ENCODE measurements at regions not wholly inside any gene's neighbourhood (a gene's known extent, or its start where the extent isn't known, plus 50 kb on each side); places are given as distances from the start of the nearest gene placed in this dataset.

DNA sequence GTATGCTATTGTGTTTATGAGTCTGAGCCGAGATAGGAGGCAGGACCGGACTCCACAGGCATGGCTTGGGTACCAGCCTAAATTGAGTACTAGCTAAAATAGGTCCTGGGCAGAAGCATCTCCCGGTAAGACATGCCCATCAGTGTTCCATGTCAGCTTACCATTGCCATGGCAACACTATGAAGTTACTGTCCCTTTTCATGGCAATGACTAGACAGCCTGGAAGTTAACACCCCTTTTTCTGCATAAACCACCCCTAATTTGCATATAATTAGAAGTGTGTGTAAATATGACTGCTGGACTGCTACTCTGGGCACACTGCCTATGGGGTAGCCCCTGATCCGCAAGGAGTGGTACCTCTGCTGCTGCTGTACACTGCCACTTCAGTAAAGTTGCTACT lies 1005.1 kb upstream of the FAM98A start:
- H3K4me3 ChIP-seq (ENCODE audit: low read length): no peak overlapping the region
- no peak for TF ChIP-seq ZNF274 (IDR thresholded peaks at IDR 0.05; ENCODE audit: low read depth, low read length)

DNA sequence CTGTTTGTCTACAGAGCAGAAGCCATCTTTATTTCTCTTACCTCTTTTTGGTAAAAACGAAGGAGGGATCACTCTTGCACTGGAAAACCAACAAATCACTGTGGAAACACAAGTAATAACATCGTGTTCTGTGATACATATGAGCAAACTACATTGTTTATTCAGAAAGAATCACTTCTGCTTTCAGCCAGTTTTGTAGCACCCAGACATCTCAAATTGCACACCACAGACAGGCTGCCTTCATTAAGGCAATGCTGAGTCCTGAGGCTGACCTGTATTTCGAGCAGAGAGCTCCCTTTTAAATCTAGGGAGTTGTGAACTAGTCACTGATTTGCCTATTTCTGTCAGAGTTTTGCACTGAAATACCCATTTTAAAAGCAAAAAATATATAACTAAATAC lies 1003.2 kb upstream of the FAM98A start:
- no peak overlapping the region for H3K4me3 ChIP-seq (ENCODE audit: low read length)

DNA sequence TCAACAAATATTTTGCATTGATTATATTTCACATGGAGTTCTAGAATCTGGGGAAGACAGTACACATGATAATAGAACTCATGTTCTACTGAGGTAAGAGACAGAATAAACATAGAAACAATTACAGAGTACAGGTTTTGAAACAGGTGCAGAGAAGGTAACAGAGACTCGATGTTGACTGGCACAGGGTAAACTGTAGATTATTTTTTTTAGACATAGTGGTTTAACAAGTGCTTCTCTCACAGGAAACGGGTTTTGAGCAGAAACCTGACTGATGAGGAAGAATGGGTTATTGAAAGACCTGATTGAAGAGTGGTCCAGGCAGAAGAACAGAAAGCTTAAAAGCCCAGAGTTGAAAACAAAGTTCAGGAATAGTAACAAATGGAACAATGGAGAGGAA lies 1002.5 kb upstream of the FAM98A start:
- TF ChIP-seq ZNF274 (IDR thresholded peaks at IDR 0.05; ENCODE audit: low read depth, low read length): no peak
- no peak overlapping the region for H3K4me3 ChIP-seq (ENCODE audit: low read length)

More for the DNA sequence above, 1003.2 kb upstream of the FAM98A start:
- TF ChIP-seq ZNF274 (IDR thresholded peaks at IDR 0.05; ENCODE audit: low read depth, low read length): no peak

DNA sequence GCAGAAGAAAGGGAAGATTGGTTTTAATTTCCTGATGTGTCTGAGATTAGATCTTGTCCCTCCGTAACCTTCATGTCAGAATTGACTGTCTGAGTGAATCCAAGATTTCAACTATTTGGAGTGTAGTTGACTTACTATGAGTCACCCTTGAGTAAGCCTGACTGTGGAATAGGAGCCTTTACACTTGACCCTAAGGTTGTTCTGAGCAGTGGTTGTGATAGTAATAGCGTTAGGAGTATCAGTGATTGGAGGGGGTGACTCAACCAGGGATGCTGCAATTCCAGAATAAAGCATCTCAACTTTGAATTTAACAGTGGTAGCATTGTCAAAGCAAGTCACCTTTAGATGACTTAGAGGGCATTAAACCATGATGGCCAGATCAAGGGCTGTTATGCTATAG lies 979.5 kb upstream of the FAM98A start:
- H3K4me3 ChIP-seq (ENCODE audit: low read length): no peak overlapping the region
- no peak for TF ChIP-seq ZNF274 (IDR thresholded peaks at IDR 0.05; ENCODE audit: low read depth, low read length)

DNA sequence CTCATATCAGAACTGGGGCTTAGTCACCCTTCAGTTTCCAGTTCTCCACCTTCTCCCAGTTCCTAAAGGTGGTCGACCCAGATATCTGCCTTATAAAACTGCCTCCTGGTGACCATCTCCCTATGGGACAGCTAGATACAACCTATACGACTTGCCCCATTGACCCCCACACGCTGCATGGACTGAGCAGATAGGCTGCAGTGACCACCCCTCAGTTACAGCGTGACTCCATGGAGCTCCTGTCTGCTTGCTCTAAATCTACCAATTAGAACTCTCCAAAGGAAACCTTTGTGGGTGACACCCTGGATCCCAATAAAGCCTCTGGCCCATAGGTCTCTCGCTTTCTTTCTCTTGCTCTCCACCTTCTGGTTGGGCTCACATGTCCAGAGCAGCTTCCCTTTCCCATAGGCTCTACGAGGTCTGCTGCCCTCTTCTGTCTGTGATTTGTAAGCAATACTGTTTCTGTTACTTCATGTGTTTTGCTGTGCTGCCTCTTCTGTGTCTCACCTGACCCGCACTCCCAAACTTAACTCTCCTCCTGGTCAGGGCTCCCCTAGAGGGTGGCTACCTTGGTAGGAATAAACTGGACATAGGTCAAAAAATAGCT lies 971.3 kb upstream of the FAM98A start:
- no peak overlapping the region for H3K4me3 ChIP-seq (ENCODE audit: low read length)
- no peak for TF ChIP-seq ZNF274 (IDR thresholded peaks at IDR 0.05; ENCODE audit: low read depth, low read length)

DNA sequence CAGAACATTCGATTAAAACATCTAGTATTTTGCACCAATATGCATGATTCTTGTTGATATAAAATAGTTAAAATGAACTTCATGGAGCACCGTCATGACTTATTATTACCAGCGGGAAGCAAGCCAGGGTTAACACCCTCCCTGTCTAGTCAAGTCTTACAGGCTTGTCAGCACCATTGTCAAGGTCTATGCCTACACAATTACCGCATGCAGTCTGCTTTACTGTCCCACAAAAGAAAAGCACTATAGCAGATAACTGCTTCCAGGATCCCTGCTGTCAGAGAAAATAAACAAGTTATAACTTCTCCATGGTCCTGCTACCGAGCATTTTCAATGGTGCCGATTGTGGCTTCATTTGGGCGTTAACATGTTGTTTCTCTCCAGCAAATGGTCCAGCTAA lies 968.0 kb upstream of the FAM98A start:
- TF ChIP-seq ZNF274 (IDR thresholded peaks at IDR 0.05; ENCODE audit: low read depth, low read length): no peak
- no peak overlapping the region for H3K4me3 ChIP-seq (ENCODE audit: low read length)

DNA sequence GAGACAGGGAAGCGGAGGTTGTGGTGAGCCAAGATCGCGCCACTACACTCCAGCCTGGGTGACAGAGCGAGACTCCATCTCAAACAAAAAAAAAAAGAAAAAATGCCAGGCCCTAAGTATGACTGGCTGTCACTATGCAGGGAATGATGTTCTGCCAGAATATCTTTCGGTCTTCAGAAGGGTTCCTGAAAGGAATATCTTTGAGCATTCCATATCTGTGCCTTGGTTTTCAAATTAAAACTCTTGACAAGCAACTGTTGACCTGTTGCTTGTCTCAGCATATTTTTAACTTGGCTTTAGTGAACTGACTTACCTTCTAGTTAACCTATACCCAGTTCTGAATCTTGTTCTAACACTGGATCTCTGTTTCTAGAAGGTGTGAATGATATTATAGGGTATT lies 953.2 kb upstream of the FAM98A start:
- no peak for TF ChIP-seq ZNF274 (IDR thresholded peaks at IDR 0.05; ENCODE audit: low read depth, low read length)
- no peak overlapping the region for H3K4me3 ChIP-seq (ENCODE audit: low read length)

DNA sequence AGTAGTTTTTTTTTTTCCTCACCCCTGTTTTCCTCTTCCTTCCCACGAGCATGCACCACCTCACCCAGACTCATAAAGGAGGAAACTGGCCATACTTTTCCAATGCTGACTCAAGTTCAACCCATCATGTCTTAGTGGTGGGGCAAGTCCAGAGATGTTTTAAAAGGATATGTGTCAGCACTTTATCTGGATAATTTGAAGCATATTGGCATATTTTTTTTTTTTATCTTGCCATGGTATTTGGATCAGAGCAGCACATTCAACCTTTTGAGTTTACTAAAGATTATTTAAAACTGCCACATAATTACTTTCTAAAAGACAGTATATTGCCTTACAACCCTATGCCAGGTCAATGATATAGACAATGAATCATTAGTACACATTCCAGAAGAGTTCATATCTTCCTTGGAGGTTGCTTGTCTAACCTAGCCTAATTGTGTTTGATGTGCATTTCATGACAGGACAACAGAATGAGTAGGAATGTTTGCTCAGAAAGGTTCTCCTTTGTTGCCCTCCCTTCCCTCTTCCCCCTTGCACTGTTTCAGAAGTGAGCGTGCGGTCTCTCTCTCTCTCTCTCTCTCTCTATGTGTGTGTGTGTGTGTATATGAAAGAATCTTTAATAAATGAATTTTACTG lies 950.7 kb upstream of the FAM98A start:
- no peak for TF ChIP-seq ZNF274 (IDR thresholded peaks at IDR 0.05; ENCODE audit: low read depth, low read length)
- no peak overlapping the region for H3K4me3 ChIP-seq (ENCODE audit: low read length)

DNA sequence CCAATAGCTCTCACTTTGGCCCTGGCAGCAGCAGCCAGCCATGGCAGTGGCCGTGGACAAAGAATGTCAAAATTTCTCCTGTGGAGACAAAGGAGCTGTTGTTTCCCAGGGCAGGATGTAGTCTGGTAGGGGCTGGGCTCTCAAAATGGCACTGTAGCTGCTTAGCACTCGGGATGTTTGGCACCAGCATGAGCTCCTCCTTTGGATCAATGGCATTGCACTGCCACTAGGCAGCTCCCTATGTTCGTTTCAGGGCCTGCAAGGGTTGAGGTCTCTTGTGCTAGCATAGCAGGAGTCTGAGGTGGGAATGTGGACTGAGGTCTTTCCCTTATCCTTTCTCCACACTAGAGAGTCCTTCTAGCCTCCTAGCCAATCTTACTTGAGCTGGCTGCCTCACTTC lies 948.8 kb upstream of the FAM98A start:
- no peak overlapping the region for H3K4me3 ChIP-seq (ENCODE audit: low read length)
- TF ChIP-seq ZNF274 (IDR thresholded peaks at IDR 0.05; ENCODE audit: low read depth, low read length): no peak

DNA sequence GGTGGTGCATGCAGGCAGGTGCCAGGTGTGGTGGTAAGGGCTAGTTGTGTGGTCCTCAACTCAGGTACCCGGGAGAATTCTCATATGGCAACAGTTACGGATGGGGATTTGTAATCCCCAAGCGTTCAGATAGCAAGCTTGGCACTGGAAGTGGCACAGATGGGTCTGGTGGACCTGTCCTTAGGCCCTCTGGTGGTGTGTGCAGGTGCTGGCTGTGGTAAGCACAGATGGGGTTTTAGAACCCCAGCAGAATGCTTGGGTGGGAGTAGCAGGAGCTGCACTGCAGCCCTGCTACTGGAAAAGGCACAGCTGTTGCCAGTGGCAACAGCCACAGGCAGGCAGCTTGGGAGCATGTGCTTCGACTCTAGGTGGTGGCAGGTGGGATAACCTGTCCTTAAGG lies 948.2 kb upstream of the FAM98A start:
- TF ChIP-seq ZNF274 (IDR thresholded peaks at IDR 0.05; ENCODE audit: low read depth, low read length): no peak
- no peak overlapping the region for H3K4me3 ChIP-seq (ENCODE audit: low read length)

DNA sequence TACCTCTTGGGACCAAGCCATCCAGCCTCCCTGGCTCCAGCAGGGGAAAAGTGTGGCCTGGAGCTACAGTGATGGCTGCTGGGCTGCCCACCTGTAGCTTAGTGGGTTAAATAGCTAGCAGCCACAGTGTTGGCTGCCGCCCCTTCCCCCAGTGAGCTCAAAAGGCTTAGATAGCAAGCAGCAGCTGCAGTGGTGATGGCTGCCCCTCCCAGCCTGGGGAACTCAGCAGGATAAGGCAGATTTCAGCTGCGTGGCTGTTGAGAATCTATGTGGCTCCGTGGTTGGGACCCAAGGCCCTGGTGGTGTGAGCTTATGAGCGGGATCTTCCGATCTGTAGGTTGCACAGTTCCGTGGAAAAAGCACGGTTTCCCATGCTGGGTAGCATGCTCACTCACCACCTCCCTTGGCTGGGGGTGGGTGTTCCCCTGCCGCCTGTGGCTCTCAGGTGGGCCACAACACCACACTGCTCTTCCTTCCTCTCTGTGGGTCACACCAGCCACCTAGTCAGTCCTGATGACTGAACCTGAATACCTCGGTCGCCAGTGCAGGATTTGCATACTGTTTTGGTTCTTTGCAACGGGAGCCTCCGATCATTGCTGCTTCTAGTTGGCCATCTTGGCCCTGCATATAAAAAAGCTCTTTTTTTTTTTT lies 946.5 kb upstream of the FAM98A start:
- no peak overlapping the region for H3K4me3 ChIP-seq (ENCODE audit: low read length)
- TF ChIP-seq ZNF274 (IDR thresholded peaks at IDR 0.05; ENCODE audit: low read depth, low read length): no peak

DNA sequence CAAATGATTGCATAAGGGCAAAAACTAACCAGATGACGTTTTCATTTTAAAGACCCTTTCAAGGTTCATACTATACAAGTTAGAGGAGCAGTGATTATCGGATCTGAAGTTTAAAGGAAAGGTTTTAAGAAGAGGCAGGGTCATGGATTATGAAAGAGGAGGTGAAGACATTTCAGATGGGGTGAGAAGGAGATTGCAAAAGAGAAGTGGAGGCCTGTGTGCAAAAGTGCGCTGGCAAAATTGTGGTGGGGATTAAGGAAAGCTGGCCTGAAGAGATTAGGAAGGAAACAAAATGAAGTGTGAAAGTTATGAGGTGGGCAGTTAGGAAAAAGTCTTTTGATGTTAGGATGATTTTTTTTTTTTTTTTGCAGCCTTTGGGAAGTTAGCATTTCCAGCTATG lies 935.7 kb upstream of the FAM98A start:
- no peak overlapping the region for H3K4me3 ChIP-seq (ENCODE audit: low read length)
- TF ChIP-seq ZNF274 (IDR thresholded peaks at IDR 0.05; ENCODE audit: low read depth, low read length): no peak

DNA sequence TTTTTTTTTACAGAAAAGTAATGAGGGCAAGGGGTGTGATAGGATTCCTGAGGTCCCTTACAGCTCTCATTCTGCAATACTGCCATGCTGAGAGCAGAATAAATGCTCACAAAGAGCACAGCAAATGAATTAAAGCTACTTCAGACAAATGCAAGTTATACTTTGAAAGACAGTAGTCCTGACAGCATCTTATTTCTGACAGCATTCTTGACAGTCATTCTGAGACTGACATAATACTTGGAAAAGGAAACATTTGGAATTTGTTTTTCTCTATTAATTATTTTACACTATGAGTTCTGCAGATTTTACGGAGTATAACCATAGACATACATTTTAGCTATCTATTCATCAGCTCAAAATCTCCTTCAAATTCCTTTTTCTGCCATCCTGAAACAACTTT lies 935.2 kb upstream of the FAM98A start:
- no peak for TF ChIP-seq ZNF274 (IDR thresholded peaks at IDR 0.05; ENCODE audit: low read depth, low read length)
- H3K4me3 ChIP-seq (ENCODE audit: low read length): no peak overlapping the region

DNA sequence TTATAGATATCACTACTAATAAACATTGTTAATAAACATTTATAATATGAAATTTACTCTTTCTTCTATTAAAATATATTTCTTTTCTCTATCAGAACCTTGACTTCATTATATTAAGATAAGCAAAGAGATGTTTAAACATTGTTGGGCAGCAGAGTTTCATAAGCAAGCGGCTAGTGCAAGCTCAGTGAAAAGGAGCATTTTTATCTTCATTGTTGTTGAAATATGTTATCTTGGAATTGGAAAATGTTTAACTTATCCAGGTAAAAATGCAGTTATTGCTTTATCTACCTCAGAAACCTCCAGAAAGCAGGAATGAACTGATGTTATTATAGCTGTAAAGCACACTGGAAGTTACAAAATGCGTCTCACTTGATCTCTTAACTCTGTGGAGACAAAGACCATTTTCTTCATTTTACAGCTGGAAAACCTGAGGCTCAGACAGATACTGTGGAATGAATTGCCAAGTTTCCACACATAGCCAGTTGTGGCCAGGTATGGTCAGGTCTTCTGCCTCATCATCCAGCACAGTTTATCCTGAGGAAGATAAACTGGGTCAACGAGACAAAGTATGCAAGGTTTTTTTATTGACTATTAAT lies 934.6 kb upstream of the FAM98A start:
- H3K4me3 ChIP-seq (ENCODE audit: low read length): no peak overlapping the region
- TF ChIP-seq ZNF274 (IDR thresholded peaks at IDR 0.05; ENCODE audit: low read depth, low read length): no peak

DNA sequence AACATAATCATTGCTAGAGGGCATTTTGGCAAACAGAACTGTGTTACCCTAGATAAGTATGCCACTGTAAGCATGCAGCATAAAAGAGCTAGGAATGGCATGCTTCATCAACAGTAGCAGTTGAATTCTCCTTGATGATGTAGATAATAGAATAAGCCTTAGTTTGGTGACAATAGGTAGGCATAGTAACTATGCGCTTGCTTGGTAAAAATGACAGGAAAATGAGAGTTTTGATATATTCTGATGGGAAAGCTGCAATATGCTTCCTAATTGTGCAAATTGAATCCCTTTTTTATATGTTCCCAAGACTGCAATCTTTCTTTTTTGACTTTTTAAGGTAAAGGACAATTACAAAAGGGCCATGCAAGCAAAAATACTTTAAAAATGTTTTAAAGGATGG lies 930.9 kb upstream of the FAM98A start:
- H3K4me3 ChIP-seq (ENCODE audit: low read length): no peak overlapping the region
- no peak for TF ChIP-seq ZNF274 (IDR thresholded peaks at IDR 0.05; ENCODE audit: low read depth, low read length)

All from GM08714 (cell line).